Ovary (tissue), 7 donors: ENCODE measurements at regions not wholly inside any gene's neighbourhood (a gene's known extent, or its start where the extent isn't known, plus 50 kb on each side); places are given as distances from the start of the nearest gene placed in this dataset.

ENCODE experiments used
- DNase-seq, 5 donors: peaks; one replicate each; pipeline ENCODE4 v3.0.0-alpha.2; 2019 to 2020
- H3K27ac ChIP-seq, 2 donors: fragments of 200-600 bp; one replicate each; pipeline versions ENCODE4 v1.5.1 to v1.8.0; 2019 to 2022
- H3K27me3 ChIP-seq: fragments of 200-600 bp; one replicate; pipeline ENCODE4 v1.8.0; 2022
- H3K36me3 ChIP-seq: fragments of 200-600 bp; sonication (generic); one replicate; pipeline ENCODE4 v1.5.1; 2019
- H3K4me1 ChIP-seq: one replicate; pipeline ENCODE4 v1.8.1; 2013; ENCODE audit warnings: mild to moderate bottlenecking, moderate library complexity; ENCODE audit not compliant: insufficient read depth
- H3K4me3 ChIP-seq: fragments of 200-600 bp; sonication (generic); one replicate; pipeline ENCODE4 v1.5.1; 2017
- H3K9me3 ChIP-seq, 2 donors: fragments of 200-600 bp in 1 of 2; sonication (generic) in 1 of 2; one replicate each; pipeline versions ENCODE4 v1.5.1 to v1.8.1; 2013 to 2019; ENCODE audit warnings: mild to moderate bottlenecking in 1 of 2, moderate library complexity in 1 of 2
- EP300 ChIP-seq: sonication (generic); formaldehyde crosslinking; IDR thresholded peaks from one replicate; pipeline ENCODE4 v1.6.1; 2017; ENCODE audit warnings: antibody characterized with exemption
- POLR2A ChIP-seq: fragments of 450-650 bp; IDR thresholded peaks from one replicate; pipeline ENCODE4 v1.6.1; 2017; ENCODE audit warnings: antibody characterized with exemption, mild to moderate bottlenecking, moderate library complexity
- WGBS, 3 donors: extraction: QIAGEN DNeasy Blood & Tissue Kit in 1 of 3; methylation state at CpG; one replicate each; pipeline versions ENCODE4 v1.1.5 to v1.1.7; 2013 to 2017; 5-methylcytosine and 5-hydroxymethylcytosine counted together
- intact Hi-C, 4 donors: fragments of 100-400 bp; cut with DNase I; formaldehyde crosslinking; loops; one replicate each; pipeline versions ENCODE4 v1.11.0 to v1.15.1; 2022 to 2023
- TF ChIP-seq, protein P1 (sequence below), 3 donors: fragments of 450-650 bp in 2 of 3; fragments of 200-600 bp in 1 of 3; IDR thresholded peaks; one replicate each; pipeline versions ENCODE4 v1.5.1 to v1.8.0; 2016 to 2022; ENCODE audit warnings: antibody characterized with exemption in 3 of 3, mild to moderate bottlenecking in 1 of 3
- donor health status: DM: no; HTN: no; CAD: no; lungs with moderate emphysema.
- donor health status: DM: no; HTN: no; CAD: no.
- donor health status: Bipolar disorder and iron deficiency.
- donor health status: DM: no; HTN: no; CAD: no.
- donor health status: DM: yes; HTN: yes; CAD: no.

DNA sequence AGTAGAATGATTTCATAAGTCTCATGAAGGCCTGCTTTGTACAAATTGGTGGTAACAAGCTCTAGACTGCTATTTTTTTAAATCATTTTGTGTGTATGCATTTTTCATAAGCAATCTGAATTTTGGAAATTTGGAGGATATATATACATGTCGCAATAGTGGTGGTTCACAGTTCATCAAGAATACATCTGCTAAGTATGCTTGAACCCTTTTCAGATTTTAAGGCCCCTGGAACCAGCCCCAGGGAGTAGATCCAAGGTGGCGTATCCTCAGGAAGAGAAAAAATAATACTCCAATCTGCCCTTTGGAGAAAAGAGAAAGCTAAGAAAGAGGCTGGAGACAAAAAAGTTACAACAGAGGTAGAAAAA lies 141.6 kb downstream of the HINT1 start:
- Histone ChIP-seq H3K27me3 (no peaks in the 10 kb centered on the region), H3K36me3 (no peaks in the 10 kb centered on the region), H3K4me1 (no peaks in the 10 kb centered on the region), H3K9me3 (no peaks in the 10 kb centered on the region), H3K4me3 (no peak overlapping the region), H3K27ac (no peak overlapping the region)
- DNase-seq = no peak
- 88 to 90% (median 89%) methylated on average over 2 of the region's 2 CpGs for WGBS, 3 donors
- intact Hi-C loops = no loop called here
- no peak for TF ChIP-seq POLR2A
- TF ChIP-seq, protein P1, sequence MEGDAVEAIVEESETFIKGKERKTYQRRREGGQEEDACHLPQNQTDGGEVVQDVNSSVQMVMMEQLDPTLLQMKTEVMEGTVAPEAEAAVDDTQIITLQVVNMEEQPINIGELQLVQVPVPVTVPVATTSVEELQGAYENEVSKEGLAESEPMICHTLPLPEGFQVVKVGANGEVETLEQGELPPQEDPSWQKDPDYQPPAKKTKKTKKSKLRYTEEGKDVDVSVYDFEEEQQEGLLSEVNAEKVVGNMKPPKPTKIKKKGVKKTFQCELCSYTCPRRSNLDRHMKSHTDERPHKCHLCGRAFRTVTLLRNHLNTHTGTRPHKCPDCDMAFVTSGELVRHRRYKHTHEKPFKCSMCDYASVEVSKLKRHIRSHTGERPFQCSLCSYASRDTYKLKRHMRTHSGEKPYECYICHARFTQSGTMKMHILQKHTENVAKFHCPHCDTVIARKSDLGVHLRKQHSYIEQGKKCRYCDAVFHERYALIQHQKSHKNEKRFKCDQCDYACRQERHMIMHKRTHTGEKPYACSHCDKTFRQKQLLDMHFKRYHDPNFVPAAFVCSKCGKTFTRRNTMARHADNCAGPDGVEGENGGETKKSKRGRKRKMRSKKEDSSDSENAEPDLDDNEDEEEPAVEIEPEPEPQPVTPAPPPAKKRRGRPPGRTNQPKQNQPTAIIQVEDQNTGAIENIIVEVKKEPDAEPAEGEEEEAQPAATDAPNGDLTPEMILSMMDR (IDR thresholded peaks at IDR 0.05) = no peak
- TF ChIP-seq EP300 = no peak

DNA sequence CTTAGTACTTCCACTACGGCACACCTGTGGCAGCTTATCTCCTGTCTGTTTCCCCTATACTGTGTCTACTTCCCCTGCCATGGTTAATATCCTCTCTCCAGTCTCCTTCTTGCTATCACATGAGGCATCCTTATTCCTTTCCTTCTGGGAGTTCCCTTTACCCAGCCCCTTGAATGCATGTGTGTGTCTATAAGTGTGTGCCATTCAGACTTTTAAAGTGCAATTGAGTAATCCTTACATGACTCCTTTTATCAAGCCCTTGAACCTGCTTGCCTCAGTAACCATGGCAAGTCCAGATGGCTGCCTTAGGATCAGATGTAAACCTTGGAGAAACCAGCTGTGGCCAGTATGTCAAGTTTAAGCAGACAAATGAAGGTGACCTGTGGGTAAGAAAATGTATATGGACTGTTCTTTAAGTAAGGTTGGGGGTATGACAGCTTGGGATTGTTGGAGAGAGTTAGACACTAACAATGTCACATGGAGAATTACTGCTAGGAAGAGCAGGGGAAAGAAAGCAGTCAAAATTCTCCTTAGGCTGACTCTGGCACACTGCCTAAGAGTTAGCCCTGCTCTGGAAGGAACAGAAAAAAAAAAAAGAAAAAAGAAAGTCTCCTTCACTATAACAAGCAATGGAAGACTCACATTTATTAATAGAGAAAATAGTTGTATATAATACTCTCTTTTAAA lies 142.1 kb downstream of the HINT1 start:
- no peaks in the 10 kb centered on the region for H3K9me3 ChIP-seq
- TF ChIP-seq EP300 (no peak), POLR2A (no peak)
- TF ChIP-seq, protein P1 (IDR thresholded peaks at IDR 0.05) = no peak
- no peaks in the 10 kb centered on the region for H3K27me3 ChIP-seq
- no peak for DNase-seq
- H3K4me1 ChIP-seq = no peaks in the 10 kb centered on the region
- H3K36me3 ChIP-seq = no peaks in the 10 kb centered on the region
- intact Hi-C loops = no loop called here
- WGBS, 3 donors = 81 to 91% (median 86%) methylated on average over 1 of the region's 1 CpG
- no peak overlapping the region for H3K27ac ChIP-seq
- no peak overlapping the region for H3K4me3 ChIP-seq

DNA sequence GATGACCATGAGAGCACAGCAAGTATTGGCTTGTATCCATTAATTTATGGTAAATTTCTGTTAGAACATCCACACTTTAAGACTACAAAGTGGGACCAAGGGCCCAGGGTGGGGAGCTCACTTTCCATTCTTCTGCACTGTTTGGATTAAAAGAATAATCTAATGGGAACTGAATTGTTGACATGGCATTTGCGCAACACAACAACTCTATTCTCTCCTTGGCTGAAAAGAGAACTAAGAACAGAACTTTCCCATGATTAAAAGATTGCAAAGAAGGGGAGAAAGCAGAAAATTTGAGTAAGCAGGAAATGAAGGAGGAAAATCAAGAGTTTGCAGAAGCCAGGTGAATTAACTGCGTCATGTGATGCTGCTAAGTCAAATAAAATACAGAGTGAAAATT lies 143.4 kb downstream of the HINT1 start:
- Histone ChIP-seq H3K9me3 (no peaks in the 10 kb centered on the region), H3K4me3 (no peak overlapping the region), H3K27me3 (no peaks in the 10 kb centered on the region), H3K4me1 (no peaks in the 10 kb centered on the region), H3K36me3 (no peaks in the 10 kb centered on the region), H3K27ac (no peak overlapping the region)
- 95 to 97% (median 96%) methylated on average over 2 of the region's 2 CpGs for WGBS, 3 donors
- intact Hi-C loops = no loop called here
- TF ChIP-seq, protein P1 (IDR thresholded peaks at IDR 0.05) = no peak
- TF ChIP-seq EP300 = no peak
- no peak for TF ChIP-seq POLR2A
- no peak for DNase-seq

DNA sequence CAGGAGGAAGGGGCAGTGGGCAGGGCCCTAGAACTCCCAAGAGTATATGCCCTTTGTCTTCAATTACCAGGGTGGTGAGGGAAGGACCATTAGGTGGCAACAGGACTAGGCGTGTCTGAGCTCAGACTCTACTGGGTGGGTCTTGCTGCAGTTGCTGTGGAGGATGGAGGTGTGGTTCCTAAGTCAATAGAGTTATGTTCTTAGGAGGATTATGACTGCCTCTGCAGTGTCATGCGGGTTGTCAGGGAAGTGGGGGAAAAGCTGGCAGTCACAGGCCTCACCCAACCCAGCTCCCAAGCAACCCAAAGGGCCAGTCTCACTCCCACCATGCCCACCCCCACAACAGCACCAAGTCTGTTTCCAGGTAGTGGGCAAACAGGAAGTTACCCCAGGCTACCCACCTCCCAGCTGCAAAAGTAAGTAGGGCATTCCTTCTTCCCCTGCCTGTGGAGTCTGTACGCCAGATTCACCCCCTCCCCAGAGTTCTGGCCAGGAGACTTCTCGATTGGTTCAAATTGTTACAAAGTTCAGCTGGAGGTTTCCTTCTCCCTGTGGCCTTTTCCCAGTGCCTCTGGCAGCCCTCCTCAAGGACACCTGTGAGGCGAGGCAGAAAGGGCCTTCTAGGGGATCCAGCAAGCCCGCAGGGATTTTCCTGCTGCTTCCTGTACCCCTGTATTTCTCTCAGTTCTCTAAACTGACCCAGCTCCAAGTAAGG lies 145.3 kb downstream of the HINT1 start:
- Histone ChIP-seq H3K4me1 (no peaks in the 10 kb centered on the region), H3K27me3 (no peaks in the 10 kb centered on the region), H3K9me3 (no peaks in the 10 kb centered on the region), H3K4me3 (no peak overlapping the region), H3K36me3 (no peaks in the 10 kb centered on the region), H3K27ac (no peak overlapping the region)
- no peak for DNase-seq
- intact Hi-C loops = no loop called here
- TF ChIP-seq, protein P1 (IDR thresholded peaks at IDR 0.05) = no peak
- TF ChIP-seq POLR2A = no peak
- no peak for TF ChIP-seq EP300
- WGBS, 3 donors = 51 to 79% (median 54%) methylated on average over 6 of the region's 6 CpGs
